ENCODE measurements at regions not wholly inside any gene's neighbourhood (a gene's known extent, or its start where the extent isn't known, plus 50 kb on each side); places are given as distances from the start of the nearest gene placed in this dataset.

DNA sequence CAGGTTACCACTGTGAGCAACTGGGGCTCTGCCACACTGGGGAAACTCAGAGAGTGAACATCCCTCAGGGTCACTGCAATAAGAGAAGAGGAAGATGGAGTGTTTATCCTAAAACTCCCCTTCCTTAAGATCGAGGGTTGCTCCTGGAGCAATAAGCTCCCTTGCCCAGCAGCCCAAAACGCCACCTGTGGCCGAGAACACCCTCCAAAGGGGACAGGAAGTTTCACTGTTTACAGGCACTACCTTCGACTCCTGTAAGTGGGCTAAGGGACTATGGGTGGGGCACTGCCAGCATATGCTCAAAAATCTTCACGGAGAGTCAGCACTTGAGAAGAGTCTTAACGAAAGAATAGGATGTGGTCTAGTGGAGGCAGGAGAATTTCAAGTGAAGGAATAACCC is 132.5 kb downstream of the FAXC start:
- TF ChIP-seq RAD21 (IDR thresholded peaks at IDR 0.05; ENCODE audit: low read length) (no peak), MXI1 (IDR thresholded peaks at IDR 0.05; ENCODE audit: low read depth, low read length) (no peak), EZH2phosphoT487 (IDR thresholded peaks at IDR 0.05; ENCODE audit: borderline replicate concordance, low read depth) (no peak), RFX5 (IDR thresholded peaks at IDR 0.05; ENCODE audit: low read length) (no peak), TCF12 (IDR thresholded peaks at IDR 0.05) (no peak)
- TF ChIP-seq, protein P1, sequence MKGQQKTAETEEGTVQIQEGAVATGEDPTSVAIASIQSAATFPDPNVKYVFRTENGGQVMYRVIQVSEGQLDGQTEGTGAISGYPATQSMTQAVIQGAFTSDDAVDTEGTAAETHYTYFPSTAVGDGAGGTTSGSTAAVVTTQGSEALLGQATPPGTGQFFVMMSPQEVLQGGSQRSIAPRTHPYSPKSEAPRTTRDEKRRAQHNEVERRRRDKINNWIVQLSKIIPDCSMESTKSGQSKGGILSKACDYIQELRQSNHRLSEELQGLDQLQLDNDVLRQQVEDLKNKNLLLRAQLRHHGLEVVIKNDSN (IDR thresholded peaks at IDR 0.05; ENCODE audit: borderline replicate concordance, low read depth): no peak
- TF ChIP-seq, protein P2, sequence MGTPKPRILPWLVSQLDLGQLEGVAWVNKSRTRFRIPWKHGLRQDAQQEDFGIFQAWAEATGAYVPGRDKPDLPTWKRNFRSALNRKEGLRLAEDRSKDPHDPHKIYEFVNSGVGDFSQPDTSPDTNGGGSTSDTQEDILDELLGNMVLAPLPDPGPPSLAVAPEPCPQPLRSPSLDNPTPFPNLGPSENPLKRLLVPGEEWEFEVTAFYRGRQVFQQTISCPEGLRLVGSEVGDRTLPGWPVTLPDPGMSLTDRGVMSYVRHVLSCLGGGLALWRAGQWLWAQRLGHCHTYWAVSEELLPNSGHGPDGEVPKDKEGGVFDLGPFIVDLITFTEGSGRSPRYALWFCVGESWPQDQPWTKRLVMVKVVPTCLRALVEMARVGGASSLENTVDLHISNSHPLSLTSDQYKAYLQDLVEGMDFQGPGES (IDR thresholded peaks at IDR 0.05; ENCODE audit: low read depth, low read length): no peak
- TF ChIP-seq, protein P3, sequence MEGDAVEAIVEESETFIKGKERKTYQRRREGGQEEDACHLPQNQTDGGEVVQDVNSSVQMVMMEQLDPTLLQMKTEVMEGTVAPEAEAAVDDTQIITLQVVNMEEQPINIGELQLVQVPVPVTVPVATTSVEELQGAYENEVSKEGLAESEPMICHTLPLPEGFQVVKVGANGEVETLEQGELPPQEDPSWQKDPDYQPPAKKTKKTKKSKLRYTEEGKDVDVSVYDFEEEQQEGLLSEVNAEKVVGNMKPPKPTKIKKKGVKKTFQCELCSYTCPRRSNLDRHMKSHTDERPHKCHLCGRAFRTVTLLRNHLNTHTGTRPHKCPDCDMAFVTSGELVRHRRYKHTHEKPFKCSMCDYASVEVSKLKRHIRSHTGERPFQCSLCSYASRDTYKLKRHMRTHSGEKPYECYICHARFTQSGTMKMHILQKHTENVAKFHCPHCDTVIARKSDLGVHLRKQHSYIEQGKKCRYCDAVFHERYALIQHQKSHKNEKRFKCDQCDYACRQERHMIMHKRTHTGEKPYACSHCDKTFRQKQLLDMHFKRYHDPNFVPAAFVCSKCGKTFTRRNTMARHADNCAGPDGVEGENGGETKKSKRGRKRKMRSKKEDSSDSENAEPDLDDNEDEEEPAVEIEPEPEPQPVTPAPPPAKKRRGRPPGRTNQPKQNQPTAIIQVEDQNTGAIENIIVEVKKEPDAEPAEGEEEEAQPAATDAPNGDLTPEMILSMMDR (IDR thresholded peaks at IDR 0.05): no peak
